DLD1 (cell line): ENCODE measurements at regions not wholly inside any gene's neighbourhood (a gene's known extent, or its start where the extent isn't known, plus 50 kb on each side); places are given as distances from the start of the nearest gene placed in this dataset.
"Not testable (repeated sequence)": the region's sequence is repeated elsewhere in the genome, so short reads cannot be mapped to it uniquely, and the experiment has no call there.

ENCODE experiments used
- in situ Hi-C: cut with HindIII; loops from 2 replicates; pipeline ENCODE4 v1.10.0; 2017; ENCODE audit warnings: low sequenced_read_pairs

- in situ Hi-C loops = no loop called here
Observed at GRCh38 chr2:193841384-193842150, 1646.8 kb upstream of the TMEFF2 start.

- in situ Hi-C loops = no loop called here
Observed at GRCh38 chr2:193837111-193837738, 1642.5 kb upstream of the TMEFF2 start.

- in situ Hi-C loops = not testable (repeated sequence)
Observed at GRCh38 chr2:193836424-193837006, 1641.8 kb upstream of the TMEFF2 start.

DNA sequence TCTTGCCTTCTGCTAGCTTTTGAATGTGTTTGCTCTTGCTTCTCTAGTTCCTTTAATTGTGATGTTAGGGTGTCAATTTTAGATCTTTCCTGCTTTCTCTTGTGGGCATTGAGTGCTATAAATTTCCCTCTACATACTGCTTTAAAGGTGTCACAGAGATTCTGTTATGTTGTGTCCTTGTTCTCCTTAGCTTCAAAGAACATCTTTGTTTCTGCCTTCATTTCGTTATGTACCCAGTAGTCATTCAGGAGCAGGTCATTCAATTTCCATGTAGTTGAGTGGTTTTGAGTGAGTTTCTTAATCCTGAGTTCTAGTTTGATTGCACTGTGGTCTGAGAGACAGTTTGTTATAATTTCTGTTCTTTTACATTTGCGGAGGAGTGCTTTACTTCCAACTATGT is 1639.2 kb upstream of the TMEFF2 start:
- in situ Hi-C loops = not testable (repeated sequence)

GRCh38 chr2:193824474-193824873 is 1629.7 kb upstream of the TMEFF2 start:
- in situ Hi-C loops = no loop called here

- in situ Hi-C loops = no loop called here
Observed at GRCh38 chr2:193818801-193819499, 1624.2 kb upstream of the TMEFF2 start.

DNA sequence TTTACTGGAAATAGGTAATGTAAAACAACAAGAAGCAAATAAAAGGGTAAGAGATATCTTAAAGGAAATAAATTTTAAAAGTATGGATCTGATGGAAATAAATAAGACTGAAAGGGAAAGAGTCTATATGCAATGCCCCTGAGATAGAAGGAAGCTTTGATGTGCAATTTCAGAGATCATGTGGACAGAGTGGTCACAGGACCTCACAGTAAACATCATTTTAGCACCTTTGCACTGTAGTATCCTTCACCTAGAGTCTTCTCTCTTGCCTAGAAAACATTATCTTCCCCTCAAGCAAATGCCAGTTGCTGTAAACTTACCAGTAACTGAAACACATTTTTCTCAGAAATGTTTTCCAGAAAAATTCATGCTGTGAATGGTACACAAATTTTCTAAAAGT is 1621.3 kb upstream of the TMEFF2 start:
- in situ Hi-C loops = no loop called here

DNA sequence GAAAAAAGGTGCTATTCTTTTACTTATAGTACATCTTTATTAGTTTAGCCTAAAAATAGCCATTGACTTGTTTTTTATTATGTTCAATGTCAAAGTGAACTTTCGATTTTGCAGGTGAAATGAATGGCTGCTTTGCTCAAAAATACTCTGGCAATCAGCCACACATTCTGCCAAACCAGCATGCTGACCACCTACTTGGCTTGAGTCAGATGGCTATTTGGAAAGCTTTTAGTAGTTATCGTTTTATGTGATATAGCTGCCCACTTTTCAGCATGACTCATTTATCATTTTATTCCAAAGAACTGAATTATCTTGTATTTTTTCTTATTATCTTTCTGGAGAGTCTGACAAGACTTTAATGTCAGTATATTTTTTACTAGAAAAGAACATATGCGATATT is 1615.8 kb upstream of the TMEFF2 start:
- in situ Hi-C loops = no loop called here

- in situ Hi-C loops = no loop called here
Observed at GRCh38 chr2:193808877-193809276, 1614.1 kb upstream of the TMEFF2 start.

- in situ Hi-C loops = no loop called here
Observed at GRCh38 chr2:193806088-193806774, 1611.5 kb upstream of the TMEFF2 start.

DNA sequence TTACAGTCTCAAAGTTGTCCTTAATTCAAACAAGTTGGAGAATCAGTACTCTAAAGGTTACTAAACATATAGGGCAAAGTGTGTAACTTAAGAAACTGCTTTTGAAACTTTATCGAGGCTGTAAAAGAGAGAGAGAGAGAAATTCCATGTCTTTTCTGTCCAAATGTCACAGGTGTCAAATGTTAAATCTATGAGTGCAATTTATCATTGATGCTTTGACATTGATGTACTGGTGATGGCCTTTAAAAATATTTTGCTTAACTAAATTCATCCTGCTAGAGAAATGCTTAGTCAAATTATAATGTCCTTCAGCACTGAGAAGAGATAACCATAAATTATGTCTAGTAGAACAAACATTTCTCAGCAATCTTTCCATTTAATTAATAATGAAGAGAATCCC is 1602.1 kb upstream of the TMEFF2 start:
- in situ Hi-C loops = no loop called here

DNA sequence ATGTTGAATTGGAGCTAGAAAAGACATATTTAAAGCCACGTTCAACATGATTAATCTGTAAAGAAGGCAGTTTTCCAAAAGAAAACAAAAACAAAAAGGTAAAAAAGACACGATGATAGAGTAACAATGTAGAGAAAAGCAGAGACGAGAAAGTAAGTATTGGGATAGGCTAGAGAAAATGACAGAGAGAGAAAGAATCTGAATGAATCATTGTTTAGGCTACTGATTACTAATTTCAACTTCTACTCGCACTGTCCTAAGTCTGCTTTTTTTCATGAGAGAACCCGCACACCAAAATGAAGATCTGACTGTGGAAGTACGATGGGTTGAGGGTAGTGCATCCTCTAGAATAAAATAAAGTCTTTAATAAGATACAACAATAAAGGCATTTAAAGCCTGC is 1599.2 kb upstream of the TMEFF2 start:
- in situ Hi-C loops = no loop called here

DNA sequence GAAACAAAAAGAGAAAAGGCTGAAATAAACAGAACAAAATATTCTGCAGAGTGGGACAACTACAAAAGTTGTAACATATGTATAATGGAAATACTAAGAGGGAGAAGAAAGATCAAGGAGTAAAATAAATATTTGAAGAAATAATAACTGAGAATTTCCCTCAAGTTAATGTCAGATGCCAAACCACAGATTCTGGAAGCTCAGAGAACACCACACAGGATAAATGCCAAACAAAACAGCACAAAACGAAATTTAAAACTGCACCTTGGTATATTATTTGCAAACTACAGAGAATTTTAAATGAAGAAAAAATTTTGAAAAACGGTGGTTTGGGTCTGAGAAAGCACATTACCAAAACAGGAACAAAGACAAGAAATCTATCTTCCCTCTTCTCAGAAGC is 1588.9 kb upstream of the TMEFF2 start:
- in situ Hi-C loops = no loop called here

- in situ Hi-C loops = no loop called here
Observed at GRCh38 chr2:193778293-193778692, 1583.6 kb upstream of the TMEFF2 start.

- in situ Hi-C loops = no loop called here
Observed at GRCh38 chr2:193776988-193777387, 1582.3 kb upstream of the TMEFF2 start.

GRCh38 chr2:193774166-193774565 is 1579.4 kb upstream of the TMEFF2 start:
- in situ Hi-C loops = no loop called here

DNA sequence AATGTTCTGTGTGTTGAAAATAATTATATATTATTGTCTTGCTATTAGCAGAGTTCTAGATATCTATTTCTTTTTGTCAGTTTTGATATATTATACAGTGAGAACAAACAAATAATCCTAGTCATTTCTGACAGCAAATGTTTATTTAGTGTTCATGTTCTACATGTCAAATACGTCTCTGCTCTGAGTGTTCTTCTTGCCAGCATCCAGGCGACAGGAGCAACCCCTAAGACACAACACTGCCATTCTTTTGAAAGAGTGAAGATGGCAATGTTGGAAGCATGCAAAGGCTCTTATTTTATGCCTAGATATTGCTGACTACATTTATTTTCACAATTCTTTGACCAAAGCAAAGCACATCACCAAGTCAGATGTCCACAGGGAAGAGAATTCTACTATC is 1556.6 kb upstream of the TMEFF2 start:
- in situ Hi-C loops = no loop called here

GRCh38 chr2:193749485-193749884 is 1554.8 kb upstream of the TMEFF2 start:
- in situ Hi-C loops = no loop called here

- in situ Hi-C loops = no loop called here
Observed at GRCh38 chr2:193743089-193743488, 1548.4 kb upstream of the TMEFF2 start.

GRCh38 chr2:193738892-193739291 is 1544.2 kb upstream of the TMEFF2 start:
- in situ Hi-C loops = no loop called here

DNA sequence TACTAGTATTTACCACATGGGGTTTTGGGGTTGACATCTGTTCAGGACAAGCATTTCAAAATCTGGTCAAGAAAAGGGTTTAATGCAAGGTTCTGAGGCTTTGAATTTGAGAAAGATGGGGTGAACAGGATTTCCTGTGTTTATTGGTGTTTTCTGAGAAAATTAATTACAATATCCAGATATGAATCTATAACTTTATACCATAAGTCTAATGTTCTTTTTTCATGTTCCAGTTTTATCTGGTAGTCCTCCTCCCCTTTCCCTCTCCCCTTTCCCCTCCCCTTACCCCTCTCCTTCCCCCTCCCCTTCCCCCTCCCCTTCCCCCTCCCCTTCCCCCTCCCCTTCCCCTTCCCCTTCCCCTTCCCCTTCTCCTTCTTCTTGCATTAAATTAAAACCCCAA is 1518.2 kb upstream of the TMEFF2 start:
- in situ Hi-C loops = no loop called here
